Loucy (cell line): ENCODE measurements at regions not wholly inside any gene's neighbourhood (a gene's known extent, or its start where the extent isn't known, plus 50 kb on each side); places are given as distances from the start of the nearest gene placed in this dataset.

ENCODE experiments used
- CTCF ChIP-seq: fragments of 200-600 bp; sonication (generic); conservative IDR thresholded peaks from 2 replicates; pipeline ENCODE4 v1.5.1; 2014; ENCODE audit warnings: mild to moderate bottlenecking, antibody characterized with exemption, low read length
- EZH2phosphoT487 ChIP-seq: fragments of 200-600 bp; IDR thresholded peaks from 2 replicates; pipeline ENCODE4 v1.6.1; 2018; ENCODE audit warnings: antibody characterized with exemption, mild to moderate bottlenecking, moderate library complexity, borderline replicate concordance

GRCh38 chr1:97986041-97987005 lies 65.5 kb upstream of the DPYD start:
- TF ChIP-seq CTCF: no peak
- TF ChIP-seq EZH2phosphoT487: no peak
